DOHH2 (cell line): ENCODE measurements at regions not wholly inside any gene's neighbourhood (a gene's known extent, or its start where the extent isn't known, plus 50 kb on each side); places are given as distances from the start of the nearest gene placed in this dataset.

Experiments used
- CTCF ChIP-seq: fragments of 200-600 bp; sonication (generic); IDR thresholded peaks from one replicate; pipeline ENCODE4 v1.5.1; 2014; ENCODE audit warnings: antibody characterized with exemption, mild to moderate bottlenecking, low read depth, low read length; ENCODE audit not compliant: poor library complexity, severe bottlenecking
- EZH2phosphoT487 ChIP-seq: fragments of 200-600 bp; sonication (generic); IDR thresholded peaks from 2 replicates; pipeline ENCODE4 v1.6.1; 2017; ENCODE audit warnings: borderline replicate concordance, mild to moderate bottlenecking, antibody characterized with exemption, low read length, moderate library complexity, mixed read lengths

GRCh38 chr15:52976516-52977075 is 186.5 kb upstream of the ONECUT1 start:
- TF ChIP-seq CTCF (no peak), EZH2phosphoT487 (no peak)
